ENCODE measurements at regions not wholly inside any gene's neighbourhood (a gene's known extent, or its start where the extent isn't known, plus 50 kb on each side); places are given as distances from the start of the nearest gene placed in this dataset.

GRCh38 chr13:74794582-74794981 lies 660.4 kb upstream of the KLF12 start:
- TF ChIP-seq POLR2A (IDR thresholded peaks at IDR 0.05; ENCODE audit: low read length) (no peak), GATA1 (IDR thresholded peaks at IDR 0.05; ENCODE audit: low read depth, low read length) (no peak)

Measured in erythroblast (primary cell).